ENCODE measurements at regions not wholly inside any gene's neighbourhood (a gene's known extent, or its start where the extent isn't known, plus 50 kb on each side); places are given as distances from the start of the nearest gene placed in this dataset.

- H3K4me3 ChIP-seq (ENCODE audit: control insufficient read depth, low read depth, low read length) = no peak overlapping the region
- DNase-seq (ENCODE audit: low read depth) = no peak
- no peak for TF ChIP-seq CTCF (IDR thresholded peaks at IDR 0.05; ENCODE audit: control insufficient read depth, insufficient read depth, low read depth, low read length, missing control alignments)
These were observed 128.4 kb downstream of the RXFP2 start for GRCh38 chr13:31867709-31868108.

- no peak for DNase-seq (ENCODE audit: low read depth)
- H3K4me3 ChIP-seq (ENCODE audit: control insufficient read depth, low read depth, low read length) = no peak overlapping the region
- no peak for TF ChIP-seq CTCF (IDR thresholded peaks at IDR 0.05; ENCODE audit: control insufficient read depth, insufficient read depth, low read depth, low read length, missing control alignments)
These were observed 130.3 kb downstream of the RXFP2 start for GRCh38 chr13:31869582-31869981.

GRCh38 chr13:31870511-31870910 lies 131.2 kb downstream of the RXFP2 start:
- no peak for DNase-seq (ENCODE audit: low read depth)
- no peak for TF ChIP-seq CTCF (IDR thresholded peaks at IDR 0.05; ENCODE audit: control insufficient read depth, insufficient read depth, low read depth, low read length, missing control alignments)
- no peak overlapping the region for H3K4me3 ChIP-seq (ENCODE audit: control insufficient read depth, low read depth, low read length)

GRCh38 chr13:31873145-31873544 lies 133.8 kb downstream of the RXFP2 start:
- DNase-seq (ENCODE audit: low read depth) = no peak
- TF ChIP-seq CTCF (IDR thresholded peaks at IDR 0.05; ENCODE audit: control insufficient read depth, insufficient read depth, low read depth, low read length, missing control alignments) = no peak
- no peak overlapping the region for H3K4me3 ChIP-seq (ENCODE audit: control insufficient read depth, low read depth, low read length)

- no peak for TF ChIP-seq CTCF (IDR thresholded peaks at IDR 0.05; ENCODE audit: control insufficient read depth, insufficient read depth, low read depth, low read length, missing control alignments)
- DNase-seq (ENCODE audit: low read depth) = no peak
- H3K4me3 ChIP-seq (ENCODE audit: control insufficient read depth, low read depth, low read length) = no peak overlapping the region
These were observed 135.8 kb downstream of the RXFP2 start for GRCh38 chr13:31875134-31875533.

GRCh38 chr13:31878052-31878451 lies 138.7 kb downstream of the RXFP2 start:
- DNase-seq (ENCODE audit: low read depth) = no peak
- H3K4me3 ChIP-seq (ENCODE audit: control insufficient read depth, low read depth, low read length) = no peak overlapping the region
- no peak for TF ChIP-seq CTCF (IDR thresholded peaks at IDR 0.05; ENCODE audit: control insufficient read depth, insufficient read depth, low read depth, low read length, missing control alignments)

- TF ChIP-seq CTCF (IDR thresholded peaks at IDR 0.05; ENCODE audit: control insufficient read depth, insufficient read depth, low read depth, low read length, missing control alignments) = no peak
- DNase-seq (ENCODE audit: low read depth) = no peak
- no peak overlapping the region for H3K4me3 ChIP-seq (ENCODE audit: control insufficient read depth, low read depth, low read length)
These were observed 139.2 kb downstream of the RXFP2 start for GRCh38 chr13:31878495-31878894.

Measured in AG09309 (cell line).